NT2/D1 (cell line): ENCODE measurements at regions not wholly inside any gene's neighbourhood (a gene's known extent, or its start where the extent isn't known, plus 50 kb on each side); places are given as distances from the start of the nearest gene placed in this dataset.

Experiments used
- SUZ12 ChIP-seq: IDR thresholded peaks from 2 replicates; pipeline ENCODE4 v1.6.1; 2011; ENCODE audit not compliant: insufficient read length, insufficient read depth; ENCODE audit errors: extremely low read depth
- YY1 ChIP-seq: IDR thresholded peaks from 2 replicates; pipeline ENCODE4 v1.6.1; 2011; ENCODE audit not compliant: insufficient read length, insufficient read depth
- ZNF274 ChIP-seq: IDR thresholded peaks from 2 replicates; pipeline ENCODE4 v1.6.1; 2011; ENCODE audit warnings: mild to moderate bottlenecking, low read depth, low read length

DNA sequence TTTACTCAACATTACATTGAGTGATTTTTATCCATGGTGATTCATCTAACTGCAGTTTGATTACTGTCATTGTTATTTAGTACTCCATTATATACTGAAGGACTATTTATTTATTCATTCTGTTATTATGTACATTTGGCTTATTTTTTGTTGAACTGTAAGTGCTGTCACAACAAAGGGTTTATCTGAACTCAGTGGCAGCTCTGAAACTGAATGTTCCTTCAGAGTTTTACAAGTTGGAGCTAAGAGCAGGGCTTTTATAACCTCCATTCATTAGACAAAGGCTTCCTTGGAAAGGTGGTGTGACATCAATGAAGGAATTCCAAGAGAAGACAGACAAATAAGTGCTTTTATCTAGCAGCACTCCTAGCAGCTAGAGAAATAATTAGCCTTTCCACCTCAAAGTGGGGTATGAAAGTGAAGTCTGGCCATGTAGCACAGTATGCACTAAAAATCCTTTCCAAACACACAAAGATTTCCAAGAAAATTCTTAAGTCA is 83.3 kb upstream of the GORAB start:
- no peak for TF ChIP-seq ZNF274
- no peak for TF ChIP-seq YY1
- no peak for TF ChIP-seq SUZ12
